Tibial nerve (tissue), 4 donors: ENCODE measurements at regions not wholly inside any gene's neighbourhood (a gene's known extent, or its start where the extent isn't known, plus 50 kb on each side); places are given as distances from the start of the nearest gene placed in this dataset.
"Not testable (repeated sequence)": the region's sequence is repeated elsewhere in the genome, so short reads cannot be mapped to it uniquely, and the experiment has no call there.

Experiments
- DNase-seq, 2 donors: peaks; one replicate each; pipeline ENCODE4 v3.0.0-alpha.2; 2019; ENCODE audit warnings: low spot score in 2 of 2
- H3K27ac ChIP-seq, 4 donors: fragments of 200-600 bp; sonication (generic) in 3 of 4; one replicate each; pipeline ENCODE4 v1.5.1; 2017 to 2019; ENCODE audit warnings: mild to moderate bottlenecking in 1 of 4
- H3K27me3 ChIP-seq, 2 donors: fragments of 200-600 bp; sonication (generic) in 1 of 2; one replicate each; pipeline versions ENCODE4 v1.5.1 to v1.6.0; 2017 to 2019
- H3K36me3 ChIP-seq, 3 donors: fragments of 200-600 bp; sonication (generic); one replicate each; pipeline ENCODE4 v1.5.1; 2018 to 2019
- H3K4me1 ChIP-seq, 4 donors: fragments of 200-600 bp; sonication (generic) in 3 of 4; one replicate each; pipeline ENCODE4 v1.5.1; 2017 to 2019
- H3K4me3 ChIP-seq, 4 donors: fragments of 200-600 bp; sonication (generic) in 3 of 4; one replicate each; pipeline ENCODE4 v1.5.1; 2017 to 2019; ENCODE audit warnings: mild to moderate bottlenecking in 1 of 4, moderate library complexity in 1 of 4
- H3K9me3 ChIP-seq, 4 donors: fragments of 200-600 bp; sonication (generic) in 3 of 4; one replicate each; pipeline ENCODE4 v1.5.1; 2017 to 2019
- EP300 ChIP-seq, 2 donors: sonication (generic); formaldehyde crosslinking; IDR thresholded peaks; one replicate each; pipeline ENCODE4 v1.6.1; 2017; ENCODE audit warnings: antibody characterized with exemption in 2 of 2, mild to moderate bottlenecking in 1 of 2
- POLR2A ChIP-seq, 2 donors: fragments of 450-650 bp; IDR thresholded peaks; one replicate each; pipeline ENCODE4 v1.6.1; 2017; ENCODE audit warnings: antibody characterized with exemption in 2 of 2, mild to moderate bottlenecking in 2 of 2, moderate library complexity in 2 of 2
- WGBS, 2 donors: methylation state at CpG; one replicate each; pipeline ENCODE4 v1.1.5; 2018; 5-methylcytosine and 5-hydroxymethylcytosine counted together
- TF ChIP-seq, protein P1 (sequence below), 5 experiments: fragments of 200-600 bp in 3 of 5; fragments of 450-650 bp in 2 of 5; sonication (generic) in 3 of 5; IDR thresholded peaks; one replicate each; pipeline ENCODE4 v1.5.1; 2016 to 2019; ENCODE audit warnings: antibody characterized with exemption in 5 of 5, mild to moderate bottlenecking in 3 of 5, moderate library complexity in 2 of 5

DNA sequence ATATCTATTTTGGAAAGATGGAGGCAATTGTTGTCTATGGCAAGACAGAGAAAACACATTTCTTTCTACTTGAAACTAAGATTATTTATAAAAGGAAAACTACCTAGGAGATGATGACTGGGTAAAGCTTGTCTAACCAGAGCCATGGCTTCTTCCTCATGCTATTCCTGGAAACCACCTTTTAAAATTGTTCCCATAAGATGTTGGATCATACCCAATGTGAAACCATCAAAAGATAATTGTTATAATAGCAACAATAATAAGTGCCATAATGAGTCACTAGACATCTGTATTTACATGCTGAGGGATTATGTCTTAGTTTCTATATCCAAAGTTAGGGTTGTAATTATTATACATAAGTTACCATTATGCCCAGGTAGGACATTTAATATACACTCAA lies 428.4 kb downstream of the KCNJ2 start:
- no peak for DNase-seq
- no peak overlapping the region for H3K4me3 ChIP-seq
- H3K27ac ChIP-seq: no peak overlapping the region
- TF ChIP-seq EP300 (IDR thresholded peaks at IDR 0.05) (no peak), POLR2A (IDR thresholded peaks at IDR 0.05) (no peak)
- TF ChIP-seq, protein P1, sequence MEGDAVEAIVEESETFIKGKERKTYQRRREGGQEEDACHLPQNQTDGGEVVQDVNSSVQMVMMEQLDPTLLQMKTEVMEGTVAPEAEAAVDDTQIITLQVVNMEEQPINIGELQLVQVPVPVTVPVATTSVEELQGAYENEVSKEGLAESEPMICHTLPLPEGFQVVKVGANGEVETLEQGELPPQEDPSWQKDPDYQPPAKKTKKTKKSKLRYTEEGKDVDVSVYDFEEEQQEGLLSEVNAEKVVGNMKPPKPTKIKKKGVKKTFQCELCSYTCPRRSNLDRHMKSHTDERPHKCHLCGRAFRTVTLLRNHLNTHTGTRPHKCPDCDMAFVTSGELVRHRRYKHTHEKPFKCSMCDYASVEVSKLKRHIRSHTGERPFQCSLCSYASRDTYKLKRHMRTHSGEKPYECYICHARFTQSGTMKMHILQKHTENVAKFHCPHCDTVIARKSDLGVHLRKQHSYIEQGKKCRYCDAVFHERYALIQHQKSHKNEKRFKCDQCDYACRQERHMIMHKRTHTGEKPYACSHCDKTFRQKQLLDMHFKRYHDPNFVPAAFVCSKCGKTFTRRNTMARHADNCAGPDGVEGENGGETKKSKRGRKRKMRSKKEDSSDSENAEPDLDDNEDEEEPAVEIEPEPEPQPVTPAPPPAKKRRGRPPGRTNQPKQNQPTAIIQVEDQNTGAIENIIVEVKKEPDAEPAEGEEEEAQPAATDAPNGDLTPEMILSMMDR (IDR thresholded peaks at IDR 0.05): no peak
- H3K36me3 ChIP-seq: no peaks in the 10 kb centered on the region
- no peaks in the 10 kb centered on the region for H3K27me3 ChIP-seq
- H3K4me1 ChIP-seq: no peaks in the 10 kb centered on the region
- no peaks in the 10 kb centered on the region for H3K9me3 ChIP-seq

DNA sequence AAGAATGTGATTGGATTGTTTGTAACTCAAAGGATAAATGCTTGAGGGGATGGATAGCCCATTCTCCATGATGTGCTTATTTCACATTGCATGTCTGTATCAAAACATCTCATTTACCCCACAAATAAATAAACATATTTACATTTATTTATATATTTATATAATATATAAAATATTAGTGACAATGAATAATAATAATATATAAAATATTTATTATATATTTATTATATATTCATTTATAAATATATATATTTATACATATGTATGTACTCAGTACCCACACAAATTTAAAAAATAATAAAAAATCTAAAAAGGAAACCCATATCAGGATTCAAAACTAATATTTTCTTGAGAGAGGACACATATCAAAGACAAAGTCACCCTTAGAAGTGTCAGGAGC lies 429.9 kb downstream of the KCNJ2 start:
- Histone ChIP-seq H3K36me3 (no peaks in the 10 kb centered on the region), H3K9me3 (no peaks in the 10 kb centered on the region), H3K4me1 (no peaks in the 10 kb centered on the region), H3K27me3 (no peaks in the 10 kb centered on the region), H3K27ac (no peak overlapping the region), H3K4me3 (no peak overlapping the region)
- no peak for DNase-seq
- no peak for TF ChIP-seq POLR2A (IDR thresholded peaks at IDR 0.05)
- TF ChIP-seq, protein P1 (IDR thresholded peaks at IDR 0.05): no peak

DNA sequence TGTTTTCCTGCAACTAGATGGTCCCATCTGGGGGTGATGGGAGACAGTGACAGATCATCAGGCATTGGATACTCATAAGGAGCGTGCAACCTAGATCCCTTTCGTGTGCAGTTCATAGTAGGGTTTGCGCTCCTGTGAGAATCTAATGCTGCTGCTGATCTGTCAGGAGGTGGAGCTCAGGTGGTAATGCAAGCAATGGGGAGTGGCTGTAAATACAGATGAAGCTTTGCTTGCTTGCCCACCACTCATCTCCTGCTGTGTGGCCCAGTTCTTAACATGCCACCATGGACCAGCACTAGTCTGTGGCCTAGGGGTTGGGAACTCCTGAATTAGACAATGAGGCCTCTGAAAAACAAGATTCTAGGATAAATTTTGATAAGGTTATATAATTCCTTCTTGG lies 430.6 kb downstream of the KCNJ2 start:
- not testable (repeated sequence) for H3K27me3 ChIP-seq, H3K27ac ChIP-seq, H3K4me1 ChIP-seq, H3K4me3 ChIP-seq, H3K9me3 ChIP-seq, H3K36me3 ChIP-seq, DNase-seq
- WGBS, 2 donors: 92 to 97% methylated on average over 3 of the region's 3 CpGs

DNA sequence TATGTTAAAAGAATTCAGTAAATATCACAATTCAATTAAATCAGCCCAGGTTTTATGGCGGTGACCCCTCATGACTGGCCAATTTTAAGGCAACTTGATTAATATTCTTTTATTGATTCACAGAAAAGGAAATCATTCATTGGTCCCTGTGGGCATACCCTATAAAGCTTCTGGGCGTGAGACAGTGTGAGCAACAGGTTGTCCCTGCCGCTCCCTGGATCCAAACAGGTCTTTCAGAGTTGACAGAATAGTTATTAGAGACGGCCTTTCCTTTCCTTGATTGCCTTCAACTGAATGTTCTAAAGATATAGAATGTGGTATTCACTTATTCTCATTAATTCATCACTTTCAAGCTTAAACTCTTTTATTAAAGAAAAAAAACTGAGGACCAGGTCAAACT lies 433.9 kb downstream of the KCNJ2 start:
- TF ChIP-seq POLR2A (IDR thresholded peaks at IDR 0.05) (no peak), EP300 (IDR thresholded peaks at IDR 0.05) (no peak)
- TF ChIP-seq, protein P1 (IDR thresholded peaks at IDR 0.05): no peak
- H3K9me3 ChIP-seq: no peaks in the 10 kb centered on the region
- WGBS, 2 donors: 89 to 91% methylated on average over 4 of the region's 4 CpGs
- no peaks in the 10 kb centered on the region for H3K4me1 ChIP-seq
- no peaks in the 10 kb centered on the region for H3K36me3 ChIP-seq
- DNase-seq: no peak
- no peak overlapping the region for H3K4me3 ChIP-seq
- H3K27ac ChIP-seq: no peak overlapping the region
- no peaks in the 10 kb centered on the region for H3K27me3 ChIP-seq

DNA sequence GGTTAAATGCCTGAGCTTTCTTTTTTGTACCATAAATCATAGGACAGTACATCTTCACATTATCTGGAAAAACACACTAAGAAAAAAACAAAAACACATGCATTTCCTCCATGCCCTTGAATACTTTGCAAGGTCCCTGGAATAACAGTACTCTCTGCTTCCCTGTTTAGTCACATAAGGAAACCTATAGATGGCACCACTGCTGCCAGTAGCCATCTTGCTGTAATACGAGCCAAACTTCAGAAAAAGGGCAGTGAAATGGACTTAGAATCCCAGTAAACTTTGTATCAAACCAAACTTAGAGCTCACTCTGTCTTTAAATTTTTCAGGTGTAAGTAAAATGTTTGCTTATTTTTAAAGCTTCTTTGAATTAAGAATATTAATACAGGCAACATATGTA lies 435.5 kb downstream of the KCNJ2 start:
- Histone ChIP-seq H3K4me3 (no peak overlapping the region), H3K4me1 (no peaks in the 10 kb centered on the region), H3K9me3 (no peaks in the 10 kb centered on the region), H3K27me3 (no peaks in the 10 kb centered on the region), H3K36me3 (no peaks in the 10 kb centered on the region), H3K27ac (no peak overlapping the region)
- TF ChIP-seq EP300 (IDR thresholded peaks at IDR 0.05) (no peak), POLR2A (IDR thresholded peaks at IDR 0.05) (no peak)
- TF ChIP-seq, protein P1 (IDR thresholded peaks at IDR 0.05): no peak
- no peak for DNase-seq
- whole genome bisulfite sequencing, 2 donors: 60 to 77% methylated on average over 1 of the region's 1 CpG

DNA sequence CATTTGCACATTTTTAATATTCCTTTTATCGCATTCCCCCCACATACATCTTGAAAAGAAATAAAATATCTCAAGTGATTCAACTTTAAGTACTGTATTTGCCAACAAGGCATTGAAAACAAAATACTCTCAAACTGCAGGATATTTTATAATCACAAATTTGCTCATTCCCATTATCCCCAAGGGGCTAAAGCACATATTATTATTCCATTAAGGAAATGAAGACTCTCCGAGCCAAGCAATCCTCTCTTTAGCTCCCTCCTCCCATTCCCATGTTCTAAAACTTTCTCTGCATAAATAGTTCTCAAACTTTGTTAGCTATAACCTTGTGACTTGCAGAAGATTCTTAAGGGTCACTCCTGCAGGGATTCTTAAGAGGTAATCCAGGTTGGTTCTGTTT lies 436.8 kb downstream of the KCNJ2 start:
- no peak overlapping the region for H3K4me3 ChIP-seq
- H3K9me3 ChIP-seq: no peaks in the 10 kb centered on the region
- no peak for DNase-seq
- no peaks in the 10 kb centered on the region for H3K27me3 ChIP-seq
- no peak for TF ChIP-seq EP300 (IDR thresholded peaks at IDR 0.05)
- TF ChIP-seq, protein P1 (IDR thresholded peaks at IDR 0.05): no peak
- no peak for TF ChIP-seq POLR2A (IDR thresholded peaks at IDR 0.05)
- H3K36me3 ChIP-seq: no peaks in the 10 kb centered on the region
- WGBS, 2 donors: 50 to 55% methylated on average over 2 of the region's 2 CpGs
- no peak overlapping the region for H3K27ac ChIP-seq
- H3K4me1 ChIP-seq: no peaks in the 10 kb centered on the region
